ENCODE measurements at regions not wholly inside any gene's neighbourhood (a gene's known extent, or its start where the extent isn't known, plus 50 kb on each side); places are given as distances from the start of the nearest gene placed in this dataset.

DNA sequence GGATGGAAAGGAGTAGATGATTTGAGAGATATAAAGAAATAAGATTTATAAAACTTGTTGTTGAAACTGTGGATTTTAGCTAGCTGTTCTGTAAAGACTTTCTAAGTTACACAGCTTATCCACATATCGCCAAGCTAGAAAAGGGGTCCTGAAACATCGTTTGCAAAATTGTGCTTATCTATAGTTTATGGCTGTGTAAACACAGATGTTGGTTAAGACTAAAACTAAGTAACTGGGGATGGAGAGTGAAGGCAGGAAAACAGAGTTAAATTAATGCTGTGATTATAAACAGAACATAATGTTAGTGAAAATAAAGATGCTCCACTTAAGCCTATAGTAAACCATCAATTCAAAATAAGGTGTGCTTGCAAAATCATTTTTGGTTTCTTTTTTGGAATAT, 311.3 kb upstream of the DDHD1 start:
- Mint-ChIP-seq H3K27me3 (no peaks in the 10 kb centered on the region), H3K9me3 (peaks cover 4 to 8% of the 10 kb centered on the region in 2 donors), H3K27ac (no peak overlapping the region), H3K36me3 (ENCODE audit: insufficient read depth) (no peaks in the 10 kb centered on the region), H3K4me1 (ENCODE audit: low read depth in 2 of 2) (no peaks in the 10 kb centered on the region), H3K4me3 (no peak overlapping the region)
- no peak for DNase-seq
- ATAC-seq (replicated peaks): no peak

DNA sequence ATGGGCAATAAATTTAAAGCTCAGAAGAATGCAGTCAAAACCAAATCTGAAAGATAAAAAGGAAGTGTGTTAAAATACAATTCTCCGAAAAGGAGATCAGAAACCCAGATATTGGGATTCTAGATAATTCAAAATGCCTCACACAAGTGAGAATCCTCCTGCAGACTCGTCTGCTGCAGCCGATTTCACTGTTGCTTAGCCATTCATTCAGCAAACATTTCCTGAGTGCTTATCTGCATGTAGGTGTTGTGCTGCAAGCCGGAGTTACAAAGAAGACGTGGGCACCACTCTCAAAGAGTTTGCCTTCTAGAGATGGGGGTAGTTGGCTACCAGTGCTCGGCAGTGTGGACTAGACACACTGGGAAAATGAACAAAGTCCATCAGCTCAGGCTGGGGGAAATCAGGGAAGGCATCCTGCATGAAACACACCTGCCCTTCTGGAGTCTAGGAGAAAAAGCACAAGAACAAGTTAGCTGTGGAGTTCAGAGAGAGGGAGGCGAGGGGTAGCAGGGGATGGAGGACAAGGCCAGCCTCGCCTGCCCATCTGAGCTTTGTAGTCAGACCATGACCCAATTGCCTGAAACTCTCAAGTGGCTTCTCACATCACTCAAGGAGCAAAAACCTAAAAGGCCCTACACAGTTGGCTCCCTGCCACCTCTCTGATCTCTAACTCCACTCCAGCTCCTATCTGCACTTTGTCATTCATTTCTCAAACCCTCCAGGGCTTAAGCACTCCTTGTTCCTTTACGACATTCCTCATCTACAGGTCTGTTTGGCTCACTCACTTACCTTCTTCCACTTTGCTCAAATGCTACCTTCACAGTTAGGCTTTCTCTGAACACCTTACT, 310.0 kb upstream of the DDHD1 start:
- H3K4me3 Mint-ChIP-seq: no peak overlapping the region
- ATAC-seq (replicated peaks): no peak

DNA sequence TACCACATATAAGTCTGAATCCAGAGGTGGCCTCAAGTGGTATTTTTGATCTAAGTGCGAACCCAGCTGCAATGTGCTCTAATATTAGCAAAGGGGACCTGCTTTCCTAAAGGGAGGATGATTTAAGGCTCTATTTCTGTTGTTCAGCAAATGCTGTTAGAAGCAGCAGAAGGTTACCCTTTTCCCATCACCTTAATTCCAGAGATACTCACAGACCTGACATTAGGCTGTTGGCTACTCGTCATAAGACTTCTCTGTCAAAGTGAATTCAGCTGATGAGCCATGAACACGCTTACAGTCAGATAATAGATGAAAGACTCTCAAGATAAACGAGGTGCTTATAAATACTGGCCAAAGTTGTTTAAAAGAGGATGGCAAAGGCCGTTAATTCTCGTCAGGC, 308.7 kb upstream of the DDHD1 start:
- no peaks in the 10 kb centered on the region for H3K4me1 Mint-ChIP-seq (ENCODE audit: low read depth in 2 of 2)
- no peak overlapping the region for H3K4me3 Mint-ChIP-seq
- H3K36me3 Mint-ChIP-seq (ENCODE audit: insufficient read depth): no peaks in the 10 kb centered on the region
- no peak for ATAC-seq (replicated peaks)
- H3K27ac Mint-ChIP-seq: no peak overlapping the region
- no peak for DNase-seq
- H3K27me3 Mint-ChIP-seq: no peaks in the 10 kb centered on the region
- H3K9me3 Mint-ChIP-seq: peaks cover 4 to 12% of the 10 kb centered on the region in 2 donors

More for the DNA sequence above, 310.0 kb upstream of the DDHD1 start:
- DNase-seq: no peak
- Mint-ChIP-seq H3K36me3 (ENCODE audit: insufficient read depth) (no peaks in the 10 kb centered on the region), H3K27me3 (no peaks in the 10 kb centered on the region), H3K4me1 (ENCODE audit: low read depth in 2 of 2) (no peaks in the 10 kb centered on the region), H3K9me3 (peaks cover 4 to 12% of the 10 kb centered on the region in 2 donors), H3K27ac (no peak overlapping the region)

DNA sequence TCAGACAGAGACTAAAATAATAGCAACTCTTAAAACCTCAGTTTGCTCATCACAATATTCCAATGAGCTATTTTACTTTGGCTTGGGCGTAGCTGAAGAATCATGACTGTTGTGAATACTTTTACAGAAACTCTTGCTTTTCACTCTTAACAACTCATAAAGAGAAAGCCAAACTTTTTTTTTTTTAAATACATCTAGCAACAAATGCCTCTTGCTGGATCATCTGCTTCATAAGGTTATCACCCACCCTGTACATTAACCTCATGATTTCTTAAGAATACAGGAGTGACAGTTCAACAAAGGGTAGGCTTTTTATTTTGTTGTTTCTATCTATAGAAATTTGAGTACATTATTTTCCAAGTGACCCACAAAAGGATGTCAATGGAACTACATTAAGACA, 307.4 kb upstream of the DDHD1 start:
- no peak overlapping the region for H3K4me3 Mint-ChIP-seq
- no peak overlapping the region for H3K27ac Mint-ChIP-seq
- peaks cover 2 to 12% of the 10 kb centered on the region in 2 donors for H3K9me3 Mint-ChIP-seq
- no peaks in the 10 kb centered on the region for H3K36me3 Mint-ChIP-seq (ENCODE audit: insufficient read depth)
- no peaks in the 10 kb centered on the region for H3K4me1 Mint-ChIP-seq (ENCODE audit: low read depth in 2 of 2)
- no peaks in the 10 kb centered on the region for H3K27me3 Mint-ChIP-seq
- ATAC-seq (replicated peaks) (no peak), DNase-seq (no peak)

DNA sequence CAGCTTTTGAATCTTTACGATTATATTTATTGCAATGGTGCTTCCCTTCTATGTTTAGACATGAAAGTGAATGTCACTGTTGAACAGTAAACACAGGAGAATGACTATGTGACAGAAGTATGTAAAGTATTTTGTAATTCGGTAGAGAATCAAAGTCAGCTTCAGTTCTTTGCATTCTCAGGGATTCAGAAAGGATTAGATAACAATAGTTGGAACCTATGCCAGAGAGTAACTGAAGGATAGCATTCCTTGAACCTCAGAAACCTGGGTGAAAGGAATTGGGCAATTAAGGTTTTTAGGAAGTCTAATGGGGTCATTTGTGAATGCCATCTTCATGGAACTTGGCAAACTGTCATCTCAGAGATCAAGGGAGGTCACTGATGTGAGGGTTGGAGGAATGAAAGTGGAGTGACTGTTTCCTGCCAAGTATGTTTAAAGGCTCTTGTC, 305.3 kb upstream of the DDHD1 start:
- ATAC-seq (replicated peaks) (no peak), DNase-seq (no peak)
- H3K27ac Mint-ChIP-seq: no peak overlapping the region
- no peaks in the 10 kb centered on the region for H3K4me1 Mint-ChIP-seq (ENCODE audit: low read depth in 2 of 2)
- no peaks in the 10 kb centered on the region for H3K27me3 Mint-ChIP-seq
- no peak overlapping the region for H3K4me3 Mint-ChIP-seq
- no peaks in the 10 kb centered on the region for H3K36me3 Mint-ChIP-seq (ENCODE audit: insufficient read depth)
- H3K9me3 Mint-ChIP-seq: peaks cover 2 to 12% of the 10 kb centered on the region in 2 donors

DNA sequence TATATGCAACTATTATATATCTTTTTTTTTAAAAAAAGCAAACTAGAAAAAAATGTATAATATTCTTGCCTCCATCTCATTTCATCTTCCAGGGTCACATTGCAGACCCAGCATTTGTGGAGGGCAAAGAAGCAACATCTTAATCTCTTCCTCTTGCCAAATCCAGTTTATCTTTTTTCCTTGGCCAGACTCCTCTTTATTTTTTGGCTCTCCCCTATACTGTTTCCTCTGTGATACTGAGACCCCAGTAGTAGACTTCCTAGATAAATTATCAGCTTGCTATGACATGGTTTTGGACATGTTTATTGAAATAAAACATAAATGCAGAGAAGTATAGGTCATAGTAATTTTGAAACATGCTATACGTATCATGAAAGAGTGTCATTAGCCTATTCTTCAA, 303.8 kb upstream of the DDHD1 start:
- Mint-ChIP-seq H3K27me3 (no peaks in the 10 kb centered on the region), H3K9me3 (peaks cover 2 to 20% of the 10 kb centered on the region in 2 donors), H3K4me3 (no peak overlapping the region), H3K27ac (no peak overlapping the region), H3K36me3 (ENCODE audit: insufficient read depth) (no peaks in the 10 kb centered on the region), H3K4me1 (ENCODE audit: low read depth in 2 of 2) (no peaks in the 10 kb centered on the region)
- ATAC-seq (replicated peaks) (no peak), DNase-seq (no peak)

DNA sequence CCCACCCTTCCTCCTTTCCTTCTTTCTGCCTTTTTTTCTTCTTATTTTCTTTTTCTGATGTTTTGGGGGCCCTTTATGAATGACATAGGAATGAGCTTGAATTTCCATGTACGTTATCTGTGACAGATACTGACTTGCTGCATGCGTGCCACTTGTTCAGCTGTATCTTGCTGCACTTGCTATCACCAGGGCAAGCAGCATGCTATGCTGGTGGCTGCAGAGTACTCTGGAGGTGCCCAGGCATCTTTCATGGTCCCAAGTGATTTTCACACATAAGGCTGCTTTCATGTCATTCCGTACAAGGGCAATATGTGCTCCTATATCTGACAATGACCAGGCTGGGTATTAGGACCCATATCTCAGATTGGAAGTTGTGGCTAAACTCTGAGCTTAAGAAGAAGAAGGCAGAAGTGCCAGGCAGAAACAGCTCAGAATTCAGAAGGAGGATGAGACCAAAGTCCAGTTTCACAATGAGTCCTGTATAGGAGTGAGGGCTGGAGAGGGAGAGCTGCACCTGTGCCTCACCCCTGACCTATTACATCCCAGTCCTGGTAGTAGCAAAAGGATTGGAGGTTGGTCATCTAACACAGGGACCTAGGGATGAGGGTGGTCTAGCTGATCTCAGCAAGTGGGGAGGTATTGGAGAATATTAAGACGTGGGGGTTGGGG, 299.0 kb upstream of the DDHD1 start:
- ATAC-seq (replicated peaks) (no peak), DNase-seq (no peak)
- H3K27ac Mint-ChIP-seq: no peak overlapping the region
- H3K27me3 Mint-ChIP-seq: no peaks in the 10 kb centered on the region
- H3K4me3 Mint-ChIP-seq: no peak overlapping the region
- no peaks in the 10 kb centered on the region for H3K4me1 Mint-ChIP-seq (ENCODE audit: low read depth in 2 of 2)
- H3K9me3 Mint-ChIP-seq: peaks cover 2 to 17% of the 10 kb centered on the region in 2 donors
- no peaks in the 10 kb centered on the region for H3K36me3 Mint-ChIP-seq (ENCODE audit: insufficient read depth)

DNA sequence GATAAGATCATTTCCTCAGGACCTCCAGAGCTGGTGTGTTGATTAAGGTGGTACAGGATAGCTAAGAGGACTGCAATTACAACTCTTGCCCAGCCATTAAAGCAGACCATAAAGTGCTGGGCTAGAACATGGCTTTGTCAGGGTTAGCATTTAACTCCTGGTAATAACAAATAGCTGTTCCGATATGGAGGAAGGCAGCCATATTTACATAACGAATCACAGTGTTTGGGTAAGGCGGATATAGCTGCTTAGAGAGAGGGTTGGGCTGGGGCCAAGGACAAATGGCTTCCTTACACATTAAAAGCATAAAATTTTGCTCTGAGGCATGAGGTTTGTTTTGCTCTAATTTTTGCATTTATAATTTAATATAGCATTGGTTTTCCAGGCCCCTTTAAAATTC, 297.7 kb upstream of the DDHD1 start:
- Mint-ChIP-seq H3K36me3 (ENCODE audit: insufficient read depth) (no peaks in the 10 kb centered on the region), H3K27me3 (no peaks in the 10 kb centered on the region), H3K4me1 (ENCODE audit: low read depth in 2 of 2) (no peaks in the 10 kb centered on the region), H3K4me3 (no peak overlapping the region), H3K9me3 (peaks cover 2 to 17% of the 10 kb centered on the region in 2 donors), H3K27ac (no peak overlapping the region)
- DNase-seq: no peak
- ATAC-seq (replicated peaks): no peak

DNA sequence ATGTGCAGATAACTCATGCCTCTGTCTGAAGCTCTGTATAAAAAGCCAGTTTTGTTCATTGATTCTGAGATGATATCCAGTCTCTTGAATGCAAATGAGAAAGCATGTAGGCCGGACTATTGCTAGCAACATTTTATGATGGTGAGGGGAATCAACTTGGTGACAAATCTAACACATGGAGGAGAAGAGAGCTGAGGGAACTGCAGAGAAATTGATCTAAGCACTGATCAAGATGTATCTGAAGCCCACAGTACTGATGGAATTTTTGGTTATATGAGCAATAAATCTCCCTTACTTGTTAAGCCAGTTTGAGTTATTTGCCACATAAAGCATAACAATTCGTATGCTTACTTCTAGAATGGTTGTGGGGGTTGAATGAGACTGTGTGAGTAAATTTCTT, 295.6 kb upstream of the DDHD1 start:
- no peaks in the 10 kb centered on the region for H3K4me1 Mint-ChIP-seq (ENCODE audit: low read depth in 2 of 2)
- no peak overlapping the region for H3K4me3 Mint-ChIP-seq
- H3K36me3 Mint-ChIP-seq (ENCODE audit: insufficient read depth): no peaks in the 10 kb centered on the region
- no peaks in the 10 kb centered on the region for H3K27me3 Mint-ChIP-seq
- no peak overlapping the region for H3K27ac Mint-ChIP-seq
- no peak for ATAC-seq (replicated peaks)
- no peak for DNase-seq
- peaks cover 8 to 17% of the 10 kb centered on the region in 2 donors for H3K9me3 Mint-ChIP-seq

DNA sequence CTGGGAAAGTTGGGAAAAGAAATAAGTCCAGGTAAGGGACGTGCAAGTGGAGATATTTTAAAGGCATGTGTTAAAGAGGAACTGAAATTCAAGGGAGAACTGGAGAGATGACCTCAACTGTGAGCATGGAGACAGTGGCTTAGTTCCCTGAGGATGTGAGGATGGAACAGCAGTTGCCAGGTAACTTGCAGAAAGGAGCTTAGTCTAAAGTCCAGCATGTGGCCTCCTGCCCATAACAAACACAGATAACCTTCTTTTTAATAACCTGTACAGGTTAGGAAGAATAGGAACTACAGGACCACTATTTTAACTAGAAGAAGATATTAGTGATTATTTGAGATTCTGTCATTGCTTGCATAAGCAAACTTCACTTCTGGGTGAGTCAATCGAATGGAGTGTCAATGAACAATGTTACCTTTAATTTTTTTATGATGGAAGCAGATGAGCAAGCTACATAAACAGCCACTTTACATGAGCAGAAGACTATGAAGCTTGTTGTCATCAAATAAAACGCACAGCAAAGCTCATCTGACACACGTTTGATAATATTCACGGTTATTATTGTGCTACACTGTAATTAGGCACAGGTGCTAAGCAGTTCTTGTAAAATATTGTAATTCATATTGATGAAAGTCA, 291.7 kb upstream of the DDHD1 start:
- Mint-ChIP-seq H3K36me3 (ENCODE audit: insufficient read depth) (no peaks in the 10 kb centered on the region), H3K4me3 (no peak overlapping the region), H3K4me1 (ENCODE audit: low read depth in 2 of 2) (no peaks in the 10 kb centered on the region), H3K27me3 (no peaks in the 10 kb centered on the region), H3K27ac (no peak overlapping the region), H3K9me3 (peaks cover 6 to 12% of the 10 kb centered on the region in 2 donors)
- DNase-seq: no peak
- no peak for ATAC-seq (replicated peaks)

DNA sequence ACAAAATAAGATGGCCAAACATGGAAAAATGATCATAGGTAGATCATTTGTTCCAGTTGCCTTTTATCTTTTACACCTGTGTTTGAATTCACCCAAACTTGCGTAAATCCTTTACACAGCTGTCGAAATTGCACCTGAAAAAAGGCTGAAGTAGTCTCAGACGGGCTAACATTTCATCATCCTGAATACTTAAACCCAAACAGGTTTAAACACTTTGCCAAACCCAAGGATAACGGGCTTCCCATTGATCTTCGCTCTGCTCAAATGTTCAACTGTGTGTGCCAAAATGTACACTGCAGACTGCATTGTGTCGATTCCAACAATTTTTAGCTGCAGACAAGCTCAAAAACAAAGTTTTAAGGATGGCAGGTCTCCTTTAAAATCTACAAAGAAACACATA, 288.7 kb upstream of the DDHD1 start:
- Mint-ChIP-seq H3K27me3 (no peaks in the 10 kb centered on the region), H3K4me1 (ENCODE audit: low read depth in 2 of 2) (no peaks in the 10 kb centered on the region), H3K9me3 (peaks cover 10 to 15% of the 10 kb centered on the region in 2 donors), H3K36me3 (ENCODE audit: insufficient read depth) (no peaks in the 10 kb centered on the region), H3K4me3 (no peak overlapping the region), H3K27ac (no peak overlapping the region)
- ATAC-seq (replicated peaks): no peak
- no peak for DNase-seq

DNA sequence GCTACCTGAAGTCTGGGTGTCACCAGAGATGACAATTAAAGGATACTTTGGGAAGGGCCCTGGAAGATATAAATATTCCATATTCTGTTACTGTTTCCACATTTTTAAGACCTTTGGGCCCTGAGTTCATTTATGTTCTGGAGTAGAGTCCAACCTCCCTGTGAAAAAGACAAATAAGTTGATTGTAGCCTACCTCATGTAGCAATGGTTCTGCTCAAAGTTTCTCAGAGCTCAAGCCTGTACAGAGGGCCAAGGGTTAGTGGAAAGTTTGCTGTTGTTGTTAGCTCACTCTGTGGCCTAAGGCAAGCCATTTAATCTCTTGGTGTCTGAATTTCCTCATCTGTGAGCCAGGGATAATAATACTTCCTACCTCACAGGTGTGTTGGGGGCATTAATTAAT, 284.7 kb upstream of the DDHD1 start:
- ATAC-seq (replicated peaks): no peak
- Mint-ChIP-seq H3K4me1 (ENCODE audit: low read depth in 2 of 2) (no peaks in the 10 kb centered on the region), H3K36me3 (ENCODE audit: insufficient read depth) (no peaks in the 10 kb centered on the region)

DNA sequence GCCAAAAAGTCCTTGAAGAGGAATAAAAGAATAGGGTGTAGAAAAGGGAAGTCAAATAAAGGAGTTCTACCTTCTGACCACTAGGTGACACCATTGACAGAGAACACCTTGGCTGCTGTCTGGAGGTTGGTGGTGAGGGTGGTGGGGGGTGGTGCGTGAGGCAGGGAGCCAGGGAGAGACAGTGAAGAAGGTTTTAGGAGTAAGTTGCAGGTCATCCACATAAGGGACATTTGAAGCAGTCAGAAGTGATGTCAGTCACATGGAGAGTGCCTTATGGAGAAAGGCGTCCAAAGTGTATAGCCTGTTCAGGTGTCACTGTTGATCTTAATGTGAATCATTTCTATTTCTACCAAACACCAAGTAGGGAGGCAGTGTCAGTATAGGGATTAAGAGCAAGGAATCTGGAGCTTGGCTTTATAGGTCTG, 279.3 kb upstream of the DDHD1 start:
- Mint-ChIP-seq H3K27me3 (no peaks in the 10 kb centered on the region), H3K36me3 (ENCODE audit: insufficient read depth) (no peaks in the 10 kb centered on the region), H3K4me1 (ENCODE audit: low read depth in 2 of 2) (no peaks in the 10 kb centered on the region), H3K9me3 (no peaks in the 10 kb centered on the region), H3K4me3 (no peak overlapping the region), H3K27ac (no peak overlapping the region)
- no peak for ATAC-seq (replicated peaks)
- DNase-seq: no peak

More for the DNA sequence above, 284.7 kb upstream of the DDHD1 start:
- DNase-seq: no peak
- H3K27ac Mint-ChIP-seq: no peak overlapping the region
- H3K4me3 Mint-ChIP-seq: no peak overlapping the region
- no peaks in the 10 kb centered on the region for H3K27me3 Mint-ChIP-seq
- H3K9me3 Mint-ChIP-seq: peaks cover 9 to 10% of the 10 kb centered on the region in 2 donors

DNA sequence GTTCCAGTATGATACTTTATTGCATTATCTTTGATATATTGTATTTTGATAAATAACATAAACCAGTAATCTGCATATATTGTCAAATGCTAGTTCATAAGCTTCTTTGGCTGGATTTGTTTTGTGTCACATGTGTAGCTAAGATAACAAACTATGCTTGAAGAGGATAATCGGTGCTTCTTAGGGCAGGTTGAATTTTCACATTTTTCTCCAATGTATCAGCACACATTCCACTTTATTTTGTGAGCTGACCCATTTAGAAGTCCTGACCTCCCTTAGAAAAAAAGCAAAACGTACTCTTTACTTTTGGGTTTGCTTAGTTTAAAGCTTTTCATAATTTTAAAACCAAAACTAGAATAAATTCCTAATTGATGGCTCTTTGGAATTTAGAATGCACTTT, 277.7 kb upstream of the DDHD1 start:
- H3K27me3 Mint-ChIP-seq: no peaks in the 10 kb centered on the region

More for the DNA sequence above, 277.7 kb upstream of the DDHD1 start:
- Mint-ChIP-seq H3K9me3 (peaks cover 9 to 12% of the 10 kb centered on the region in 2 donors), H3K36me3 (ENCODE audit: insufficient read depth) (no peaks in the 10 kb centered on the region), H3K4me3 (no peak overlapping the region), H3K4me1 (ENCODE audit: low read depth in 2 of 2) (no peaks in the 10 kb centered on the region), H3K27ac (no peak overlapping the region)
- no peak for DNase-seq
- ATAC-seq (replicated peaks): no peak

Measured in effector memory CD8-positive, alpha-beta T cell (primary cell).